HCT116 (cell line): ENCODE measurements at regions not wholly inside any gene's neighbourhood (a gene's known extent, or its start where the extent isn't known, plus 50 kb on each side); places are given as distances from the start of the nearest gene placed in this dataset.

Experiments used
- ATAC-seq: fragments of 200-7000 bp; cut with Tn5 transposase; 2 replicates; pipeline ENCODE4 v1.9.1; 2020; ENCODE audit warnings: mild to moderate bottlenecking, moderate library complexity
- BruUV-seq: library from RNA; stranded (reverse); fragments of 400-500 nt; replicated peaks from 2 replicates; lab custom pipeline; 2021; lab: Mats Ljungman, UMichigan
- CTCF ChIA-PET: fragments of 300-600 bp; sonication (Branson Sonifier 250); formaldehyde crosslinking; loops from one replicate; lab custom pipeline; 2021; ENCODE audit warnings: antibody characterized with exemption; lab: Charles Lee
- POLR2A ChIA-PET: fragments of 300-600, 350-600 bp; sonication (Branson Sonifier 250); formaldehyde crosslinking; loops from one replicate; lab custom pipeline; 2021; ENCODE audit warnings: antibody characterized with exemption; lab: Charles Lee
- RAD21 ChIA-PET, 2 experiments: fragments of 300-600 bp; sonication (Branson Sonifier 250); formaldehyde crosslinking; loops; one replicate each; lab custom pipeline; 2023; ENCODE audit warnings: low total read pairs in 2 of 2; ENCODE audit not compliant: uncharacterized antibody in 2 of 2, unreplicated experiment in 2 of 2, low non-redundant PET in 1 of 2; lab: Charles Lee
- DNase-seq: peaks from one replicate; pipeline ENCODE4 v3.0.0-alpha.2; 2010; ENCODE audit warnings: low read depth, low spot score
- H2AFZ ChIP-seq: fragments of 200-600 bp; shearing (Covaris generic), sonication (generic); 2 replicates; pipeline ENCODE4 v1.6.1; 2017; ENCODE audit warnings: low read depth, mixed run types, mixed read lengths, antibody characterized with exemption, low read length; ENCODE audit not compliant: poor library complexity, severe bottlenecking
- H3K27ac ChIP-seq: 2 replicates; pipeline ENCODE4 v1.5.1; 2012; ENCODE audit warnings: low read depth, low read length
- H3K27me3 ChIP-seq: fragments of 200-600 bp; sonication (generic); 2 replicates; pipeline ENCODE4 v1.6.1; 2016; ENCODE audit warnings: mixed run types, low read length, mixed read lengths; ENCODE audit not compliant: insufficient read depth
- H3K36me3 ChIP-seq, 2 experiments: fragments of 200-500 bp in 1 of 2; fragments of 200-600 bp in 1 of 2; sonication (Bioruptor generic) in 1 of 2; sonication (generic) in 1 of 2; 2 replicates each; pipeline versions ENCODE4 v1.5.1 to v1.6.1; 2014 to 2016; ENCODE audit warnings: low read length in 2 of 2, inconsistent platforms in 1 of 2, mixed read lengths in 1 of 2, mixed run types in 1 of 2; ENCODE audit not compliant: insufficient read depth in 2 of 2, control insufficient read depth in 1 of 2
- H3K4me1 ChIP-seq, 2 experiments: fragments of 200-600 bp in 1 of 2; sonication (generic) in 1 of 2; 2 replicates each; pipeline versions ENCODE4 v1.5.1 to v1.6.1; 2012 to 2017; ENCODE audit warnings: low read length in 2 of 2, inconsistent platforms in 1 of 2, mild to moderate bottlenecking in 1 of 2, mixed read lengths in 1 of 2, mixed run types in 1 of 2, moderate library complexity in 1 of 2; ENCODE audit not compliant: insufficient read depth in 2 of 2, control insufficient read depth in 1 of 2
- H3K4me2 ChIP-seq: fragments of 200-600 bp; sonication (generic); 2 replicates; pipeline ENCODE4 v1.6.1; 2017; ENCODE audit warnings: mixed run types, low read length, mixed read lengths
- H3K4me3 ChIP-seq, 2 experiments: fragments of 200-600 bp in 1 of 2; sonication (generic) in 1 of 2; replicated peaks in 1 of 2; 2 replicates each; pipeline ENCODE4 v1.5.1; 2011 to 2016; ENCODE audit warnings: low read length in 2 of 2, control low read depth in 1 of 2, low read depth in 1 of 2, mild to moderate bottlenecking in 1 of 2, mixed read lengths in 1 of 2, mixed run types in 1 of 2
- H3K79me2 ChIP-seq: fragments of 200-600 bp; sonication (generic); 2 replicates; pipeline ENCODE4 v1.6.1; 2017; ENCODE audit warnings: mild to moderate bottlenecking, mixed run types, low read length, moderate library complexity, mixed read lengths; ENCODE audit not compliant: insufficient read depth
- H3K9ac ChIP-seq: fragments of 200-600 bp; sonication (generic); 2 replicates; pipeline ENCODE4 v1.6.1; 2016; ENCODE audit warnings: low read length, mixed read lengths
- H3K9me2 ChIP-seq: fragments of 200-600 bp; sonication (generic), shearing (Covaris generic); 2 replicates; pipeline ENCODE4 v1.6.1; 2017; ENCODE audit warnings: mixed run types, mild to moderate bottlenecking, moderate library complexity; ENCODE audit not compliant: insufficient read depth
- H3K9me3 ChIP-seq, 2 experiments: fragments of 200-500 bp in 1 of 2; fragments of 200-600 bp in 1 of 2; sonication (Bioruptor generic) in 1 of 2; sonication (generic) in 1 of 2; 2 replicates each; pipeline ENCODE4 v1.6.1; 2014 to 2017; ENCODE audit warnings: low read length in 2 of 2, mixed read lengths in 2 of 2, inconsistent platforms in 1 of 2, low read depth in 1 of 2, mild to moderate bottlenecking in 1 of 2, mixed run types in 1 of 2, moderate library complexity in 1 of 2; ENCODE audit not compliant: control insufficient read depth in 1 of 2, insufficient read depth in 1 of 2
- H4K20me1 ChIP-seq: fragments of 200-600 bp; sonication (generic), shearing (Covaris generic); 2 replicates; pipeline ENCODE4 v1.6.1; 2017; ENCODE audit warnings: mixed run types, mild to moderate bottlenecking, moderate library complexity; ENCODE audit not compliant: insufficient read depth
- CBX3 ChIP-seq: IDR thresholded peaks from 2 replicates; pipeline ENCODE4 v1.6.1; 2012; ENCODE audit warnings: low read depth
- EGR1 ChIP-seq: IDR thresholded peaks from 2 replicates; pipeline ENCODE4 v1.6.1; 2012; ENCODE audit warnings: low read depth
- ELF1 ChIP-seq: IDR thresholded peaks from 2 replicates; pipeline ENCODE4 v1.6.1; 2012; ENCODE audit warnings: low read depth, borderline replicate concordance
- EZH2phosphoT487 ChIP-seq: fragments of 200-600 bp; IDR thresholded peaks from 2 replicates; pipeline ENCODE4 v1.6.1; 2018; ENCODE audit warnings: antibody characterized with exemption, borderline replicate concordance
- FOSL1 ChIP-seq: IDR thresholded peaks from 2 replicates; pipeline ENCODE4 v1.6.1; 2012; ENCODE audit warnings: low read depth
- JUND ChIP-seq: IDR thresholded peaks from 2 replicates; pipeline ENCODE4 v1.6.1; 2012
- POLR2AphosphoS5 ChIP-seq: IDR thresholded peaks from 2 replicates; pipeline ENCODE4 v1.6.1; 2011; ENCODE audit warnings: mild to moderate bottlenecking, low read depth, low read length, moderate library complexity
- RAD21 ChIP-seq: IDR thresholded peaks from 2 replicates; pipeline ENCODE4 v1.6.1; 2012; ENCODE audit warnings: low read depth, mild to moderate bottlenecking
- SP1 ChIP-seq: IDR thresholded peaks from 2 replicates; pipeline ENCODE4 v1.6.1; 2012; ENCODE audit warnings: low read depth
- SRF ChIP-seq: IDR thresholded peaks from 2 replicates; pipeline ENCODE4 v1.6.1; 2012; ENCODE audit warnings: low read depth
- TCF7L2 ChIP-seq: IDR thresholded peaks from 2 replicates; pipeline ENCODE4 v1.7.0; 2011; ENCODE audit warnings: borderline replicate concordance, inconsistent platforms; ENCODE audit not compliant: insufficient read depth, insufficient read length; ENCODE audit errors: extremely low read depth
- YY1 ChIP-seq: IDR thresholded peaks from 2 replicates; pipeline ENCODE4 v1.6.1; 2011; ENCODE audit warnings: low read length, low read depth, moderate library complexity, mild to moderate bottlenecking; ENCODE audit not compliant: insufficient replicate concordance; ENCODE audit errors: extremely low read depth
- ZNF274 ChIP-seq: fragments of 200-500 bp; sonication (Bioruptor generic); IDR thresholded peaks from 2 replicates; pipeline ENCODE4 v1.6.1; 2014; ENCODE audit warnings: mild to moderate bottlenecking, low read depth, low read length, inconsistent platforms
- intact Hi-C: fragments of 100-400 bp; cut with micrococcal nuclease; formaldehyde crosslinking; loops from 2 replicates; pipeline ENCODE4 v1.10.0; 2022
- TF ChIP-seq, protein P1 (sequence below): IDR thresholded peaks from 2 replicates; pipeline ENCODE4 v1.6.1; 2012; ENCODE audit warnings: low read depth
- TF ChIP-seq, protein P2 (sequence below): IDR thresholded peaks from 2 replicates; pipeline ENCODE4 v1.6.1; 2012
- TF ChIP-seq, protein P3 (sequence below): IDR thresholded peaks from 2 replicates; pipeline ENCODE4 v1.6.1; 2012

DNA sequence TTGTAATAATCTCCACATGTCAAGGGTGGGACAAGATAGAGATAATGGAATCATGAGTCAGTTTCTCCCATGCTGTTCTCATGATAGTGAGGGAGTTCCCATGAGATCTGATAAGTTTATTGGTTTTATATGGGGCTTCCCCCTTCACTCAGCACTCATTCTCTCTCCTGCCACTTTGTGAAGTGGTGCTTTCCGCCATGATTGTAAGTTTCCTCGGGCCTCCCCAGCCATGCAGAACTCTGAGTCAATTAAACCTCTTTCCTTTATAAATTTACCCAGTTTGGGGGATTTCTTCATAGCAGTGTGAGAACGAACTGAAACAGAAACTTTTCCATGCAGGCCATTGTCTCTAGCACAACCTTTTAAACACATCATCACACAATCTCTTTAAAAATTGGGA is 221.5 kb upstream of the BRINP3 start (continued):
- TF ChIP-seq TCF7L2 (no peak), SP1 (no peak), ELF1 (no peak), RAD21 (no peak), EGR1 (no peak), FOSL1 (no peak)

DNA sequence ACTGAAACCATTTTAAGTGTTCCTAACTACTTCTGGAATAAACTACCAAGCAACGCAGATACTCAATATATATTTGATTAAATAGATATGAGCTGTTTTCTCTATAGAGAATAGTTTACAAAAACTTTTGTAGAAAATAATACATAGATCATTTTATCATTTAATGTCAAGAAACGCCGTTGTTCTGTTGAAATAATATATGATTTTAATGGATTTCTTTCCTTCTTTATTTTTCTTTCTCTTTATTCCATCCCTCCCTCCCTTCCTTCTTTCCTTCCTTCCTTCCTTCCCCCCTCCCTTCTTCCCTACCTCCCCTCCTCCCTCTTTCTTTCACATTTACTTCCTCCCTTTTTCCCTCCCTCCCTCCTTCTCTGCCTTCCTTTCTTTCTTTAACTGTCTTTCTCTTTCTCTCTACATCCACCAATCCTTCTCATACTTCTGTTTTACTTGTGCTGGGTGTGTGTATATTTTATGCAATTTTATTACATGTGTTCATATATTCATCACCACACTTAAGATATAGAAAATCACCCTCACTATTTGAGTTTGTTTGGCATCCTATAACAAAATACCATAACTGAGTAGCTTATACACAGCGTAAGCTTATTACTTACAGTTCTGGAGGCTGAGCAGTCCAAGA is 230.9 kb upstream of the BRINP3 start:
- Histone ChIP-seq H3K36me3 (no peaks in the 10 kb centered on the region), H4K20me1 (no peaks in the 10 kb centered on the region), H3K9ac (no peak overlapping the region), H3K9me3 (no peaks in the 10 kb centered on the region), H3K9me2 (no peaks in the 10 kb centered on the region), H2AFZ (no peak overlapping the region), H3K27me3 (no peaks in the 10 kb centered on the region), H3K4me1 (no peaks in the 10 kb centered on the region), H3K4me2 (no peak overlapping the region), H3K27ac (no peak overlapping the region)
- DNase-seq, result no peak
- no peak for ATAC-seq
- BruUV-seq, result no TSS peak
- intact Hi-C loops, result no loop called here
- TF ChIP-seq, protein P1, sequence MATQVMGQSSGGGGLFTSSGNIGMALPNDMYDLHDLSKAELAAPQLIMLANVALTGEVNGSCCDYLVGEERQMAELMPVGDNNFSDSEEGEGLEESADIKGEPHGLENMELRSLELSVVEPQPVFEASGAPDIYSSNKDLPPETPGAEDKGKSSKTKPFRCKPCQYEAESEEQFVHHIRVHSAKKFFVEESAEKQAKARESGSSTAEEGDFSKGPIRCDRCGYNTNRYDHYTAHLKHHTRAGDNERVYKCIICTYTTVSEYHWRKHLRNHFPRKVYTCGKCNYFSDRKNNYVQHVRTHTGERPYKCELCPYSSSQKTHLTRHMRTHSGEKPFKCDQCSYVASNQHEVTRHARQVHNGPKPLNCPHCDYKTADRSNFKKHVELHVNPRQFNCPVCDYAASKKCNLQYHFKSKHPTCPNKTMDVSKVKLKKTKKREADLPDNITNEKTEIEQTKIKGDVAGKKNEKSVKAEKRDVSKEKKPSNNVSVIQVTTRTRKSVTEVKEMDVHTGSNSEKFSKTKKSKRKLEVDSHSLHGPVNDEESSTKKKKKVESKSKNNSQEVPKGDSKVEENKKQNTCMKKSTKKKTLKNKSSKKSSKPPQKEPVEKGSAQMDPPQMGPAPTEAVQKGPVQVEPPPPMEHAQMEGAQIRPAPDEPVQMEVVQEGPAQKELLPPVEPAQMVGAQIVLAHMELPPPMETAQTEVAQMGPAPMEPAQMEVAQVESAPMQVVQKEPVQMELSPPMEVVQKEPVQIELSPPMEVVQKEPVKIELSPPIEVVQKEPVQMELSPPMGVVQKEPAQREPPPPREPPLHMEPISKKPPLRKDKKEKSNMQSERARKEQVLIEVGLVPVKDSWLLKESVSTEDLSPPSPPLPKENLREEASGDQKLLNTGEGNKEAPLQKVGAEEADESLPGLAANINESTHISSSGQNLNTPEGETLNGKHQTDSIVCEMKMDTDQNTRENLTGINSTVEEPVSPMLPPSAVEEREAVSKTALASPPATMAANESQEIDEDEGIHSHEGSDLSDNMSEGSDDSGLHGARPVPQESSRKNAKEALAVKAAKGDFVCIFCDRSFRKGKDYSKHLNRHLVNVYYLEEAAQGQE, result no peak
- no peak for TF ChIP-seq CBX3
- TF ChIP-seq JUND, result no peak
- TF ChIP-seq, protein P2, sequence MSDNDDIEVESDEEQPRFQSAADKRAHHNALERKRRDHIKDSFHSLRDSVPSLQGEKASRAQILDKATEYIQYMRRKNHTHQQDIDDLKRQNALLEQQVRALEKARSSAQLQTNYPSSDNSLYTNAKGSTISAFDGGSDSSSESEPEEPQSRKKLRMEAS, result no peak
- TF ChIP-seq YY1, result no peak
- TF ChIP-seq POLR2AphosphoS5, result no peak
- TF ChIP-seq ZNF274, result no peak
- TF ChIP-seq, protein P3, sequence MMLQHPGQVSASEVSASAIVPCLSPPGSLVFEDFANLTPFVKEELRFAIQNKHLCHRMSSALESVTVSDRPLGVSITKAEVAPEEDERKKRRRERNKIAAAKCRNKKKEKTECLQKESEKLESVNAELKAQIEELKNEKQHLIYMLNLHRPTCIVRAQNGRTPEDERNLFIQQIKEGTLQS, result no peak
- TF ChIP-seq RAD21, result no peak
- no peak for TF ChIP-seq SRF
- no peak for TF ChIP-seq EZH2phosphoT487
- TF ChIP-seq, all 23 proteins: peak for 0
- Histone ChIP-seq H3K79me2 (no peaks in the 10 kb centered on the region), H3K4me3 (no peak overlapping the region)
- RAD21 ChIA-PET, result no interaction called here
- CTCF ChIA-PET, result no interaction called here
- POLR2A ChIA-PET, result no interaction called here
